Hepatocyte (in vitro differentiated cells): ENCODE measurements at regions not wholly inside any gene's neighbourhood (a gene's known extent, or its start where the extent isn't known, plus 50 kb on each side); places are given as distances from the start of the nearest gene placed in this dataset.
"Not testable (repeated sequence)": the region's sequence is repeated elsewhere in the genome, so short reads cannot be mapped to it uniquely, and the experiment has no call there.

Experiments used
- CTCF ChIP-seq: fragments of 200-600 bp; sonication (generic); IDR thresholded peaks from 2 replicates; pipeline ENCODE4 v1.5.1; 2016; ENCODE audit warnings: antibody characterized with exemption, mild to moderate bottlenecking; ENCODE audit not compliant: poor library complexity
- EZH2 ChIP-seq: fragments of 200-600 bp; sonication (generic); IDR thresholded peaks from 2 replicates; pipeline ENCODE4 v1.6.1; 2016; ENCODE audit warnings: antibody characterized with exemption, mild to moderate bottlenecking, borderline replicate concordance

- TF ChIP-seq CTCF, EZH2: not testable (repeated sequence)
Measured at GRCh38 chr9:94438336-94438735, 109.9 kb upstream of the NUTM2F start.
